GM12864 (cell line): ENCODE measurements at regions not wholly inside any gene's neighbourhood (a gene's known extent, or its start where the extent isn't known, plus 50 kb on each side); places are given as distances from the start of the nearest gene placed in this dataset.

Experiments used
- DNase-seq: peaks from one replicate; pipeline ENCODE4 v3.0.0-alpha.2; 2011; ENCODE audit warnings: low read depth
- H3K4me3 ChIP-seq: 2 replicates; pipeline ENCODE4 v1.5.1; 2011; ENCODE audit warnings: mild to moderate bottlenecking, low read depth, low read length, control low read depth
- TF ChIP-seq, protein P1 (sequence below): IDR thresholded peaks from 2 replicates; pipeline ENCODE4 v1.5.1; 2011; ENCODE audit warnings: low read depth, mild to moderate bottlenecking, moderate library complexity, low read length, control low read depth, inconsistent platforms; ENCODE audit errors: missing control alignments

DNA sequence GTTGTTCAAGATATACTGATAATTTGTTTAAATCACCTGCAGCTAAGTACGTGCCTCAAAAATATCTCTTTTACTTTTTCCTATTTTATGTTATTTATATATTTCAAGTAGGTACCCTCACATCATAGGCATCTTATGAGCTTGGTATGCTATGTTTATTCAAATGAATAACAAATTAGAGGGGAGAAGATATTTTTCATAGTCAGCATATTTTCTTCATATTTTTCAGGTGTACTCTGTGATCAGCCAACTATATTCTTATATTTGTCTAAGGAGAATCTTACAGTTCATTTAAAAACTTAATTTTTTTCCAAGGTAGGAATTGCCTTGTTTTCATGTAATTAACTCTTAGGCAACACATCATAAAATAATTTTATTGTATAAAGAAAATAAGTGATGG lies 421.1 kb upstream of the GRM7 start:
- no peak for DNase-seq
- TF ChIP-seq, protein P1, sequence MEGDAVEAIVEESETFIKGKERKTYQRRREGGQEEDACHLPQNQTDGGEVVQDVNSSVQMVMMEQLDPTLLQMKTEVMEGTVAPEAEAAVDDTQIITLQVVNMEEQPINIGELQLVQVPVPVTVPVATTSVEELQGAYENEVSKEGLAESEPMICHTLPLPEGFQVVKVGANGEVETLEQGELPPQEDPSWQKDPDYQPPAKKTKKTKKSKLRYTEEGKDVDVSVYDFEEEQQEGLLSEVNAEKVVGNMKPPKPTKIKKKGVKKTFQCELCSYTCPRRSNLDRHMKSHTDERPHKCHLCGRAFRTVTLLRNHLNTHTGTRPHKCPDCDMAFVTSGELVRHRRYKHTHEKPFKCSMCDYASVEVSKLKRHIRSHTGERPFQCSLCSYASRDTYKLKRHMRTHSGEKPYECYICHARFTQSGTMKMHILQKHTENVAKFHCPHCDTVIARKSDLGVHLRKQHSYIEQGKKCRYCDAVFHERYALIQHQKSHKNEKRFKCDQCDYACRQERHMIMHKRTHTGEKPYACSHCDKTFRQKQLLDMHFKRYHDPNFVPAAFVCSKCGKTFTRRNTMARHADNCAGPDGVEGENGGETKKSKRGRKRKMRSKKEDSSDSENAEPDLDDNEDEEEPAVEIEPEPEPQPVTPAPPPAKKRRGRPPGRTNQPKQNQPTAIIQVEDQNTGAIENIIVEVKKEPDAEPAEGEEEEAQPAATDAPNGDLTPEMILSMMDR = no peak
- no peak overlapping the region for H3K4me3 ChIP-seq

- TF ChIP-seq, protein P1 = no peak
- no peak overlapping the region for H3K4me3 ChIP-seq
- no peak for DNase-seq
Observed at GRCh38 chr3:6444888-6445658, 415.8 kb upstream of the GRM7 start.

DNA sequence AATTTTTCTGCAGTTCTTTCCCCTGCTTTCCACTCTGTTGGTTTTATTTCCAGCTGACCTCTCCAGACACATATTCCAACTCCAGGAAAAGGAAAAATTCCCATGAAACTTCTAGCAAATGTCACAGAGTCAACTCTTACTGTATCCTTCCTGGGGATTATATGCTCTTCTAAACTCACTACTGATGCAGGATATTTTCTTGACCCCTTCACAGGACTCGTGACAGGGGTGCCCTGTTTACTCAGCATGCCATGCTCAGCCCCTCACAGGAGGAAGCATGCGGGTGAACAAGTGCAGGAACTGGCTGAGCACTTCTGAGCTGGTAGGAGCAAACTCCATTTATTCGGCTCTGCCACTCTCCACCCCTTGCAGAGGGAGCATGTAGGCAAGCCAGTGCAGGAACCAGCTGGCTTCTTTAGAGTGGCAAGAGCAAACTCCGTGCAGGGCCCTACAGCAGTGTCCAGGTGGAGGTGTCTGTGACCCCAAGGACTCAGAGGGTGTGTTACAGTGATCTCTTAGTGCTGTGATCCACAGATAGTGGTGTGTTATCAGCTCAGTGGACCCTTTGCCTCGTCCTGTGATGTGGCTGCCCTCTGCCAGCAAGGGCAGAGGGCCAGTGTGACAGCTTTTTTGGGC lies 413.6 kb upstream of the GRM7 start:
- H3K4me3 ChIP-seq = no peak overlapping the region
- no peak for DNase-seq
- TF ChIP-seq, protein P1 = no peak

- no peak overlapping the region for H3K4me3 ChIP-seq
- TF ChIP-seq, protein P1 = no peak
- DNase-seq = no peak
Observed at GRCh38 chr3:6448011-6448410, 412.9 kb upstream of the GRM7 start.

GRCh38 chr3:6449099-6449498 lies 411.8 kb upstream of the GRM7 start:
- no peak for DNase-seq

DNA sequence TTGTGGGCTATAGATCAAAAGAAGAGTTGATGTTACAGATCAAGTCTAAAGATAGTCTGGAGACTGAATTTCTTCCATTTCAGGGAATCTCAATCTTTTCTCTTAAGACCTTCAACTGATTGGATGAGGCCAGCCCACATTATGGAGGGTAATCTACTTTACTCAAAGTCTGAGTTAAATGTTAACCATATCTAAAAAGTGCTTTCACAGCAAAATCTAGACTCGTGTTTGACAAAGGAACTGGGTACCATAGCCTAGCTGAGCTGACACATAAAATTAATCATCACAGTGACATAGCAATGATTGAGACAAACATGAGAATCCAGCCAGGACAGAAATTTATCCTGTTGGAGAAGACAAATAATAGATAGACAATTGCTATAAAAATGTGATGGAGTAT lies 407.9 kb upstream of the GRM7 start:
- DNase-seq = no peak
- TF ChIP-seq, protein P1 = no peak

More at GRCh38 chr3:6449099-6449498, 411.8 kb upstream of the GRM7 start:
- no peak overlapping the region for H3K4me3 ChIP-seq
- TF ChIP-seq, protein P1 = no peak

DNA sequence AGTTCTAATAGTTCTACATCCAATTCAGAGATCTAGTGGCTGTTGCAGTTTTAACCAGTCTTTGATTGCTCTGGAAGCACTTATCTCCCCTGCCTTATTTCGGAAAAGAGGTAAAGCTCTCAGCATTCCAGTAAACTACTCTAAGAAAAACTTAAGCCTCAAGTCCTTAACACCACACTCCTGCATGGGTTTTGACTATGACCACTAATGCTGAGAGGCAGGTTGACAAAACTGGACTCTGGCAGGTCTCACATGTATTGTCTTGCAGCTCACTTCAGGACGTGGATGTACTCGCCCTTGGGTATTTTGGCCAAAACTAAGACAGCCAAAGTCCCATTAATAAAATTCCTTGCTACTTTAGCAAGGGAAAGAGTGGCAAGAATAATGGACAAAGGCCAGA lies 405.9 kb upstream of the GRM7 start:
- TF ChIP-seq, protein P1 = no peak
- DNase-seq = no peak
- no peak overlapping the region for H3K4me3 ChIP-seq

More for the DNA sequence above, 407.9 kb upstream of the GRM7 start:
- no peak overlapping the region for H3K4me3 ChIP-seq
